HepG2 (cell line): ENCODE measurements at regions not wholly inside any gene's neighbourhood (a gene's known extent, or its start where the extent isn't known, plus 50 kb on each side); places are given as distances from the start of the nearest gene placed in this dataset.

Experiments used
- ATAC-seq: fragments of 200-7000 bp; cut with Tn5 transposase; 3 replicates; pipeline ENCODE4 v1.9.1; 2020; ENCODE audit warnings: mild to moderate bottlenecking, moderate library complexity
- BruUV-seq: library from RNA; stranded (reverse); fragments of 400-500 nt; replicated peaks from 2 replicates; lab custom pipeline; 2021; lab: Mats Ljungman, UMichigan
- CTCF ChIA-PET: fragments of 300-600 bp; formaldehyde crosslinking; extraction: SDS; loops from one replicate; lab custom pipeline; 2021; ENCODE audit warnings: low total read pairs, inconsistent platforms, low intra/inter-chr PET ratio; lab: Yijun Ruan, JAX
- POLR2A ChIA-PET: fragments of 350-600 bp; sonication (Branson Sonifier 250); formaldehyde crosslinking; loops from one replicate; lab custom pipeline; 2020; ENCODE audit warnings: antibody characterized with exemption, inconsistent platforms; lab: Yijun Ruan, JAX
- DNase-seq: peaks from one replicate; pipeline ENCODE4 v3.0.0-alpha.2; 2015; ENCODE audit warnings: low spot score
- FAIRE-seq: peaks from 3 replicates; lab custom pipeline; 2011; peaks lifted over from hg19 to GRCh38; lab: Jason Lieb, UNC
- H2AFZ ChIP-seq: one replicate; pipeline ENCODE4 v1.6.1; 2011; ENCODE audit warnings: low read length, inconsistent platforms
- H3K27ac ChIP-seq: fragments of 300-600 bp; 3 replicates; pipeline ENCODE4 v1.8.0; 2011; ENCODE audit warnings: mixed run types, mild to moderate bottlenecking, mixed read lengths, low read length, inconsistent platforms; ENCODE audit not compliant: insufficient read depth; ENCODE audit errors: extremely low read length
- H3K27me3 ChIP-seq, 2 experiments: fragments of 200-600 bp in 1 of 2; 2 replicates in 1 of 2; 3 replicates in 1 of 2; pipeline versions ENCODE4 v1.6.0 to v1.8.0; 2011; ENCODE audit warnings: low read length in 2 of 2, mild to moderate bottlenecking in 2 of 2, moderate library complexity in 2 of 2, inconsistent platforms in 1 of 2; ENCODE audit not compliant: insufficient read depth in 2 of 2, control insufficient read depth in 1 of 2
- H3K36me3 ChIP-seq, 2 experiments: fragments of 200-600 bp in 1 of 2; replicated peaks in 1 of 2; 2 replicates in 1 of 2; 3 replicates in 1 of 2; pipeline versions ENCODE4 v1.5.1 to v1.8.0; 2011; ENCODE audit warnings: low read length in 2 of 2, inconsistent platforms in 1 of 2; ENCODE audit not compliant: insufficient read depth in 2 of 2, control insufficient read depth in 1 of 2
- H3K4me1 ChIP-seq: 2 replicates; pipeline ENCODE4 v1.5.1; 2012; ENCODE audit warnings: low read length, inconsistent platforms; ENCODE audit not compliant: insufficient read depth
- H3K4me2 ChIP-seq: 2 replicates; pipeline ENCODE4 v1.6.0; 2011; ENCODE audit warnings: low read depth, low read length, inconsistent platforms
- H3K4me3 ChIP-seq, 3 experiments: fragments of 200-600 bp in 1 of 3; sonication (generic), shearing (Covaris generic) in 1 of 3; replicated peaks in 1 of 3; 2 replicates each; pipeline ENCODE4 v1.5.1; 2011 to 2016; ENCODE audit warnings: low read length in 3 of 3, inconsistent platforms in 2 of 3, low read depth in 2 of 3, mild to moderate bottlenecking in 2 of 3, control low read depth in 1 of 3, mixed read lengths in 1 of 3; ENCODE audit not compliant: insufficient read depth in 1 of 3
- H3K79me2 ChIP-seq: one replicate; pipeline ENCODE4 v1.6.1; 2011; ENCODE audit warnings: low read length, inconsistent platforms; ENCODE audit not compliant: insufficient read depth
- H3K9ac ChIP-seq: 2 replicates; pipeline ENCODE4 v1.6.0; 2011; ENCODE audit warnings: mild to moderate bottlenecking, low read depth, low read length, inconsistent platforms; ENCODE audit not compliant: insufficient read depth
- H3K9me3 ChIP-seq: 2 replicates; pipeline ENCODE4 v1.5.1; 2012; ENCODE audit warnings: mild to moderate bottlenecking, low read length
- H4K20me1 ChIP-seq: 2 replicates; pipeline ENCODE4 v1.6.0; 2011; ENCODE audit warnings: inconsistent platforms, mild to moderate bottlenecking, low read length, moderate library complexity; ENCODE audit not compliant: insufficient read depth
- FIP1L1 ChIP-seq: fragments of 200-400 bp; formaldehyde crosslinking; IDR thresholded peaks from 2 replicates; pipeline ENCODE4 v1.6.1; 2018; ENCODE audit warnings: low read depth, mild to moderate bottlenecking, low read length, moderate library complexity, borderline replicate concordance; ENCODE audit not compliant: insufficient read depth
- GFI1 ChIP-seq: sonication (generic); formaldehyde crosslinking; IDR thresholded peaks from 2 replicates; pipeline ENCODE4 v1.5.0; 2020; ENCODE audit warnings: missing genetic modification reagents, mild to moderate bottlenecking, borderline replicate concordance
- HNRNPUL1 ChIP-seq: fragments of 200-400 bp; formaldehyde crosslinking; IDR thresholded peaks from 2 replicates; pipeline ENCODE4 v1.6.1; 2017; ENCODE audit warnings: low read depth, mild to moderate bottlenecking, low read length, moderate library complexity
- KLF9 ChIP-seq: IDR thresholded peaks from 2 replicates; pipeline ENCODE4 v1.6.1; 2016; ENCODE audit warnings: low read depth
- KMT2A ChIP-seq: sonication (generic); formaldehyde crosslinking; IDR thresholded peaks from 2 replicates; pipeline ENCODE4 v1.4.0; 2020; ENCODE audit warnings: missing genetic modification reagents
- NR2C2 ChIP-seq: sonication (generic); formaldehyde crosslinking; IDR thresholded peaks from 2 replicates; pipeline ENCODE4 v1.4.0; 2020; ENCODE audit warnings: missing genetic modification reagents, mild to moderate bottlenecking, moderate library complexity, borderline replicate concordance
- PITX1 ChIP-seq: sonication (generic); formaldehyde crosslinking; IDR thresholded peaks from 2 replicates; pipeline ENCODE4 v1.5.1; 2020; ENCODE audit warnings: mild to moderate bottlenecking, missing genetic modification reagents
- POLR2AphosphoS2 ChIP-seq: IDR thresholded peaks from 2 replicates; pipeline ENCODE4 v1.6.1; 2011; ENCODE audit warnings: low read depth, low read length, improper control_type of control experiment
- SCMH1 ChIP-seq: sonication (generic); formaldehyde crosslinking; IDR thresholded peaks from 2 replicates; pipeline ENCODE4 v1.9.0; 2021; ENCODE audit warnings: missing genetic modification reagents, mild to moderate bottlenecking, borderline replicate concordance
- TBL1XR1 ChIP-seq: fragments of 150-350 bp; IDR thresholded peaks from 2 replicates; pipeline ENCODE4 v1.6.1; 2014; ENCODE audit warnings: borderline replicate concordance, low read length; ENCODE audit not compliant: partially characterized antibody
- TMF1 ChIP-seq: sonication (generic); formaldehyde crosslinking; IDR thresholded peaks from 2 replicates; pipeline ENCODE4 v1.8.1; 2022; ENCODE audit warnings: low read depth, missing genetic modification reagents
- ZFY ChIP-seq: sonication (generic); formaldehyde crosslinking; IDR thresholded peaks from 2 replicates; pipeline ENCODE4 v1.4.0; 2020; ENCODE audit warnings: missing genetic modification reagents
- ZNF496 ChIP-seq: sonication (generic); formaldehyde crosslinking; IDR thresholded peaks from 2 replicates; pipeline ENCODE4 v1.8.1; 2023; ENCODE audit warnings: mild to moderate bottlenecking, moderate library complexity, missing genetic modification reagents; ENCODE audit not compliant: insufficient replicate concordance
- ZNF629 ChIP-seq: sonication (generic); formaldehyde crosslinking; conservative IDR thresholded peaks from 2 replicates; pipeline ENCODE4 v1.5.0; 2020; ENCODE audit warnings: missing genetic modification reagents
- ZNF672 ChIP-seq: sonication (generic); formaldehyde crosslinking; IDR thresholded peaks from 2 replicates; pipeline ENCODE4 v1.8.1; 2022; ENCODE audit warnings: missing genetic modification reagents
- ZNF678 ChIP-seq: sonication (generic); formaldehyde crosslinking; IDR thresholded peaks from 2 replicates; pipeline ENCODE4 v1.4.0; 2020; ENCODE audit warnings: mild to moderate bottlenecking, missing genetic modification reagents
- WGBS: methylation state at CpG from one replicate; pipeline ENCODE4 v1.1.6; 2017; ENCODE audit warnings: low lambda C conversion rate; 5-methylcytosine and 5-hydroxymethylcytosine counted together
- in situ Hi-C: cut with HindIII; loops from 2 replicates; pipeline ENCODE4 v1.10.0; 2017; ENCODE audit warnings: low pct_unique_long_range_greater_than_20kb; ENCODE audit not compliant: extremely low pct_ligation_motif_present
- intact Hi-C: fragments of 100-400 bp; cut with micrococcal nuclease; formaldehyde crosslinking; loops from one replicate; pipeline ENCODE4 v1.10.0; 2022; ENCODE audit not compliant: unreplicated experiment
- TF ChIP-seq, protein P1 (sequence below): fragments of 450-650 bp; IDR thresholded peaks from 2 replicates; pipeline ENCODE4 v1.6.1; 2017
- TF ChIP-seq, protein P2 (sequence below): IDR thresholded peaks from 2 replicates; pipeline ENCODE4 v1.6.1; 2016; ENCODE audit warnings: control low read depth
- TF ChIP-seq, protein P3 (sequence below): sonication (generic); formaldehyde crosslinking; IDR thresholded peaks from 2 replicates; pipeline ENCODE4 v1.4.0; 2020; ENCODE audit warnings: missing genetic modification reagents, borderline replicate concordance

DNA sequence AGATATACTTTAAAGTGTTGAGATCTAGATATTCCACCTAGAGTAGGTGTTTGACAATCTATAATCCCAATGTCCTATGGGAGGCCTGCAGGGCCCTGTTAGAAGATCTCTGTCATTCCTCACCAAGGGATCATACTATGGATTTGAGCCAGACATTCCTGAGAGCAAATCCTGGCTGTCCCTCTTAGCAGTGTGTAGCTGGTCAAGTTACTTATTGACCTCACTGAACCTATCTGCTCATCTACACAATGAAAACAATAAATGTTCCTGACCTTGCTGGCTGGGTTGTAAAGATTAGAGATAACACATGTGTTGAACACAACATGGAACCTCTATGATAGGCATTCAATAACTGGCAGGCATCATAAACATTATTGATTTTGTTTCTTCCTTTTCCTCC, 265.6 kb upstream of the ATP11B start (continued):
- TF ChIP-seq ZFY, result no peak

DNA sequence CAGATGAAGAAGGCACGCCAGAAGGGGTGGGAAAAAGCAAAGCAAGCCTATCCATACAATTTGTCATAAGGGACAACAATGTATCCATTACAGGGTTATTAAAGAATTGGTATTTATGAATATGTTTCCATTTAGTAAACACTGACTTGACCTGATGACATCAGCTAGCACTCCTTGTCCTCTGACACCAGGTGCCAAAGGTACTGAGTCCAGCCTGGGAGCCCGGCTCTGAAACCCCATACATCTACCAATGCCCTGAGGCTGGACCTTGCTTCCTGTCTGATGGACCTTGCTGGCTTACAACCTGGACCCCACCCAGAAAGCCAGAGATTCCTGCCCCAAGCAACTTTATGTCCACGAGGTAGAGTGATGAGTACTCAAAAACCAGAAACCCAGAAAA, 263.0 kb upstream of the ATP11B start:
- no TSS peak for BruUV-seq
- ChIA-PET CTCF (no interaction called here), POLR2A (no interaction called here)
- H3K9me3 ChIP-seq, result no peaks in the 10 kb centered on the region
- no peak for FAIRE-seq
- no peak overlapping the region for H3K4me2 ChIP-seq
- H3K4me1 ChIP-seq, result no peaks in the 10 kb centered on the region
- no peak for DNase-seq
- no peaks in the 10 kb centered on the region for H3K36me3 ChIP-seq
- no peaks in the 10 kb centered on the region for H3K79me2 ChIP-seq
- WGBS, result 3% methylated on average over 2 of the region's 3 CpGs
- H3K27me3 ChIP-seq, result no peaks in the 10 kb centered on the region
- no peaks in the 10 kb centered on the region for H4K20me1 ChIP-seq
- TF ChIP-seq ZNF629 (CRISPR knock-in tag), result no peak
- no peak for TF ChIP-seq HNRNPUL1
- no peak for TF ChIP-seq GFI1
- TF ChIP-seq TMF1, result no peak
- TF ChIP-seq, protein P1, sequence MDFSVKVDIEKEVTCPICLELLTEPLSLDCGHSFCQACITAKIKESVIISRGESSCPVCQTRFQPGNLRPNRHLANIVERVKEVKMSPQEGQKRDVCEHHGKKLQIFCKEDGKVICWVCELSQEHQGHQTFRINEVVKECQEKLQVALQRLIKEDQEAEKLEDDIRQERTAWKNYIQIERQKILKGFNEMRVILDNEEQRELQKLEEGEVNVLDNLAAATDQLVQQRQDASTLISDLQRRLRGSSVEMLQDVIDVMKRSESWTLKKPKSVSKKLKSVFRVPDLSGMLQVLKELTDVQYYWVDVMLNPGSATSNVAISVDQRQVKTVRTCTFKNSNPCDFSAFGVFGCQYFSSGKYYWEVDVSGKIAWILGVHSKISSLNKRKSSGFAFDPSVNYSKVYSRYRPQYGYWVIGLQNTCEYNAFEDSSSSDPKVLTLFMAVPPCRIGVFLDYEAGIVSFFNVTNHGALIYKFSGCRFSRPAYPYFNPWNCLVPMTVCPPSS, result no peak
- TF ChIP-seq SCMH1 (CRISPR knock-in tag), result no peak
- TF ChIP-seq, protein P2, sequence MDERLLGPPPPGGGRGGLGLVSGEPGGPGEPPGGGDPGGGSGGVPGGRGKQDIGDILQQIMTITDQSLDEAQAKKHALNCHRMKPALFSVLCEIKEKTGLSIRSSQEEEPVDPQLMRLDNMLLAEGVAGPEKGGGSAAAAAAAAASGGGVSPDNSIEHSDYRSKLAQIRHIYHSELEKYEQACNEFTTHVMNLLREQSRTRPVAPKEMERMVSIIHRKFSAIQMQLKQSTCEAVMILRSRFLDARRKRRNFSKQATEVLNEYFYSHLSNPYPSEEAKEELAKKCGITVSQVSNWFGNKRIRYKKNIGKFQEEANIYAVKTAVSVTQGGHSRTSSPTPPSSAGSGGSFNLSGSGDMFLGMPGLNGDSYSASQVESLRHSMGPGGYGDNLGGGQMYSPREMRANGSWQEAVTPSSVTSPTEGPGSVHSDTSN, result no peak
- no peak for TF ChIP-seq KMT2A (CRISPR knock-in tag)
- TF ChIP-seq TBL1XR1, result no peak
- TF ChIP-seq ZNF496 (CRISPR knock-in tag), result no peak
- no peak for TF ChIP-seq POLR2AphosphoS2
- no peak for TF ChIP-seq FIP1L1
- TF ChIP-seq, protein P3, sequence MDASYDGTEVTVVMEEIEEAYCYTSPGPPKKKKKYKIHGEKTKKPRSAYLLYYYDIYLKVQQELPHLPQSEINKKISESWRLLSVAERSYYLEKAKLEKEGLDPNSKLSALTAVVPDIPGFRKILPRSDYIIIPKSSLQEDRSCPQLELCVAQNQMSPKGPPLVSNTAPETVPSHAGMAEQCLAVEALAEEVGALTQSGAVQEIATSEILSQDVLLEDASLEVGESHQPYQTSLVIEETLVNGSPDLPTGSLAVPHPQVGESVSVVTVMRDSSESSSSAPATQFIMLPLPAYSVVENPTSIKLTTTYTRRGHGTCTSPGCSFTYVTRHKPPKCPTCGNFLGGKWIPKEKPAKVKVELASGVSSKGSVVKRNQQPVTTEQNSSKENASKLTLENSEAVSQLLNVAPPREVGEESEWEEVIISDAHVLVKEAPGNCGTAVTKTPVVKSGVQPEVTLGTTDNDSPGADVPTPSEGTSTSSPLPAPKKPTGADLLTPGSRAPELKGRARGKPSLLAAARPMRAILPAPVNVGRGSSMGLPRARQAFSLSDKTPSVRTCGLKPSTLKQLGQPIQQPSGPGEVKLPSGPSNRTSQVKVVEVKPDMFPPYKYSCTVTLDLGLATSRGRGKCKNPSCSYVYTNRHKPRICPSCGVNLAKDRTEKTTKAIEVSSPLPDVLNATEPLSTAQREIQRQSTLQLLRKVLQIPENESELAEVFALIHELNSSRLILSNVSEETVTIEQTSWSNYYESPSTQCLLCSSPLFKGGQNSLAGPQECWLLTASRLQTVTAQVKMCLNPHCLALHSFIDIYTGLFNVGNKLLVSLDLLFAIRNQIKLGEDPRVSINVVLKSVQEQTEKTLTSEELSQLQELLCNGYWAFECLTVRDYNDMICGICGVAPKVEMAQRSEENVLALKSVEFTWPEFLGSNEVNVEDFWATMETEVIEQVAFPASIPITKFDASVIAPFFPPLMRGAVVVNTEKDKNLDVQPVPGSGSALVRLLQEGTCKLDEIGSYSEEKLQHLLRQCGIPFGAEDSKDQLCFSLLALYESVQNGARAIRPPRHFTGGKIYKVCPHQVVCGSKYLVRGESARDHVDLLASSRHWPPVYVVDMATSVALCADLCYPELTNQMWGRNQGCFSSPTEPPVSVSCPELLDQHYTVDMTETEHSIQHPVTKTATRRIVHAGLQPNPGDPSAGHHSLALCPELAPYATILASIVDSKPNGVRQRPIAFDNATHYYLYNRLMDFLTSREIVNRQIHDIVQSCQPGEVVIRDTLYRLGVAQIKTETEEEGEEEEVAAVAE, result no peak
- no peak for TF ChIP-seq ZNF678
- TF ChIP-seq ZNF672 (CRISPR knock-in tag), result no peak
- no peak for TF ChIP-seq NR2C2 (CRISPR knock-in tag)
- TF ChIP-seq KLF9 (CRISPR knock-in tag), result no peak
- TF ChIP-seq PITX1 (CRISPR knock-in tag), result no peak
- no peak overlapping the region for H3K4me3 ChIP-seq
- in situ Hi-C loops (no loop called here), intact Hi-C loops (no loop called here)
- no peak overlapping the region for H3K9ac ChIP-seq
- H3K27ac ChIP-seq, result no peak overlapping the region
- ATAC-seq, result no peak
- H2AFZ ChIP-seq, result no peak overlapping the region
